ENCODE measurements at regions not wholly inside any gene's neighbourhood (a gene's known extent, or its start where the extent isn't known, plus 50 kb on each side); places are given as distances from the start of the nearest gene placed in this dataset.

DNA sequence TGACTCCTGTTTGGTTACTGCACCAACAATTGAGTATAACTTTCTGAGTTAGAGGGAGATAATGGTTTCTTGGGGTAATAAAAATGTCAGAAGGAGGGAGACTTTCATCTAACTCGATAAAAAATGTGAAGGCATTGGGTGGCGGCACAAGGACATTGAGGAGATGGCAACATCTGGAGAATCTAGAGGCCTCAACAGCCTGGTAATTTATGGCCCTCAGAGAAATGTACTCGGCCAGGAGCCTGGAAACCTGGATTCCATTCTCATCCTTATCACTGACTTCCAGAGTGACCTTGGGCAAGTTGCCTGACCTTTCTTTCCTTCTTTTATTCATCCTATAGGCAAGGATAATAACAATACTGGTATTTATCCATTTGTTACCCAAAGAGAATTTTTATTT lies 173.5 kb upstream of the MEX3C start:
- TF ChIP-seq, protein P1, sequence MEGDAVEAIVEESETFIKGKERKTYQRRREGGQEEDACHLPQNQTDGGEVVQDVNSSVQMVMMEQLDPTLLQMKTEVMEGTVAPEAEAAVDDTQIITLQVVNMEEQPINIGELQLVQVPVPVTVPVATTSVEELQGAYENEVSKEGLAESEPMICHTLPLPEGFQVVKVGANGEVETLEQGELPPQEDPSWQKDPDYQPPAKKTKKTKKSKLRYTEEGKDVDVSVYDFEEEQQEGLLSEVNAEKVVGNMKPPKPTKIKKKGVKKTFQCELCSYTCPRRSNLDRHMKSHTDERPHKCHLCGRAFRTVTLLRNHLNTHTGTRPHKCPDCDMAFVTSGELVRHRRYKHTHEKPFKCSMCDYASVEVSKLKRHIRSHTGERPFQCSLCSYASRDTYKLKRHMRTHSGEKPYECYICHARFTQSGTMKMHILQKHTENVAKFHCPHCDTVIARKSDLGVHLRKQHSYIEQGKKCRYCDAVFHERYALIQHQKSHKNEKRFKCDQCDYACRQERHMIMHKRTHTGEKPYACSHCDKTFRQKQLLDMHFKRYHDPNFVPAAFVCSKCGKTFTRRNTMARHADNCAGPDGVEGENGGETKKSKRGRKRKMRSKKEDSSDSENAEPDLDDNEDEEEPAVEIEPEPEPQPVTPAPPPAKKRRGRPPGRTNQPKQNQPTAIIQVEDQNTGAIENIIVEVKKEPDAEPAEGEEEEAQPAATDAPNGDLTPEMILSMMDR (IDR thresholded peaks at IDR 0.05; ENCODE audit: borderline replicate concordance, insufficient read depth, low read depth, low read length), result no peak
- no peak overlapping the region for H3K4me3 ChIP-seq (ENCODE audit: low read depth, low read length)

DNA sequence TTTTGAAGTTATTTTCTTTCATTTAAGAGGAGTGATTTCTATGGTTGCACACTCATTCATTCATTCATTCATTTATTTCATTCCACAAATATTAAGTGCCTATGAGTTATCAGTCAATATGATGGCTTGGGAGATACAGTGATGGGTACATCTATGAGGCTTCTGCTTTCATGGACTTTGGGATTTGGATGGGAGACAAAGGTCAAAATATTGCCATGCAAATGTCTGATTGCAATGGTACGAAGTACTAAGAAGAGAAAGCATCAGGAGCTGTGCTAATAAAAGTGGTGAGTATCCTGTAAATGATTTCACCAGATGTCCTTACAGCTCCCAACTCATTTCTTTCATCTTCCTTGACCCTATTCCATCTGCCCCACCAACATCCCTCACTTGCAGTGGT lies 174.4 kb upstream of the MEX3C start:
- H3K4me3 ChIP-seq (ENCODE audit: low read depth, low read length), result no peak overlapping the region
- TF ChIP-seq, protein P1 (IDR thresholded peaks at IDR 0.05; ENCODE audit: borderline replicate concordance, insufficient read depth, low read depth, low read length), result no peak

DNA sequence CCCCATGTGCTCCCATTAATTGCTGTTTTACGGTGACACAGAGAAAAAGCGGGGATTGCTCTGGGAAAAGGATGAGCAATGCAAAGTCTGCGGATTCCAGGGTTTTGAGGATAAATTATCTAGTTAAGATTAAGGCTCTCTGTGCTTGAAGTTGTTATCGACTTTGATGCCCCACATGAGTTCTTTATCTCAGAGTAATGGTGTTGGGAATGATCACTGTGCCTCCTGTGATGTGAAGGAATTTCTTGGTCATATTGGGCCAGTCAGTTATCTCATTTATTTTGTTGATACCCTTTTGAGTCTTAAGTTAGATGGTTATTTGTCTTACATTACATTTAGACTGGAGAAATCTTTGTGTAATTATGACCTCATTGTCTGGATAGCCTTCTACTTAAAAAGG lies 184.6 kb upstream of the MEX3C start:
- no peak overlapping the region for H3K4me3 ChIP-seq (ENCODE audit: low read depth, low read length)
- TF ChIP-seq, protein P1 (IDR thresholded peaks at IDR 0.05; ENCODE audit: borderline replicate concordance, insufficient read depth, low read depth, low read length), result no peak

DNA sequence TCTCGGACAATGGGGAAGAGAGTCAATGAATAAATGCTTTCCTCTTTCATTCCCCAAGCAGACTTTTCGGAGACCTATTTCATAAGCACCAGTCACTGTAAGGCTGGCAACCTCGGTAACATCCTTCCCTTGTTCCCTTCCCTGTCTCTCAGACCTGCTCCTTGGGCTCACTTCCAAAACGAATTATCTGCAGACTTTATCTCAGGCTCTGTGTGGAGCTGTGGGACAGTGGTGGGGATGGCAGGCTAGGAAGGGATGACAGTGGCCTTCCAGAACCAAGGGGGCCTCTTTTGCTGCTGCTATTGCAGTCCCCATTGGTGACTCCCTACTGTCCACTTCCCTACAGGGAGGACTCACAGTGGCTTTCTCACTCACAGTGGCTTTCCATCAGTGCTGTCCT lies 185.6 kb upstream of the MEX3C start:
- no peak overlapping the region for H3K4me3 ChIP-seq (ENCODE audit: low read depth, low read length)
- TF ChIP-seq, protein P1 (IDR thresholded peaks at IDR 0.05; ENCODE audit: borderline replicate concordance, insufficient read depth, low read depth, low read length), result no peak

DNA sequence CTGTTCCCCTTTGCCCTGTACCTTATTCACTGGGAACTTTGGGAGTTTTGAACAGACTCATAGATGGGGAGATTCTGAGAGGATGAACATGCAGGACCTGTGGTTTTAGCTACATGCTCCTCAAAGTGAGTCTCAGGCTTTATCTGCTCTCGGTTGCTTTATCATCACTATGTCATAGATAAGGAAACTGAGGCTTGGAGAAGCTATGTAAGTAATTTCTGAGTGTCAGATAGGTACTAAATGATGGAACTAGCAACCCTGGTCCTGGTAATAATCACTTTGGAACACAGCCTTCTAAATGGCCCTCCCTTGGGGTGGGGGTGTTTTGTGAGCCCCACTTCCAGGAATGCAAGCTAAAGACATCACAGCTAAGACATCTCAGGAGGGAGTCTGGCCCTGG lies 186.2 kb upstream of the MEX3C start:
- TF ChIP-seq, protein P1 (IDR thresholded peaks at IDR 0.05; ENCODE audit: borderline replicate concordance, insufficient read depth, low read depth, low read length), result no peak
- no peak overlapping the region for H3K4me3 ChIP-seq (ENCODE audit: low read depth, low read length)

DNA sequence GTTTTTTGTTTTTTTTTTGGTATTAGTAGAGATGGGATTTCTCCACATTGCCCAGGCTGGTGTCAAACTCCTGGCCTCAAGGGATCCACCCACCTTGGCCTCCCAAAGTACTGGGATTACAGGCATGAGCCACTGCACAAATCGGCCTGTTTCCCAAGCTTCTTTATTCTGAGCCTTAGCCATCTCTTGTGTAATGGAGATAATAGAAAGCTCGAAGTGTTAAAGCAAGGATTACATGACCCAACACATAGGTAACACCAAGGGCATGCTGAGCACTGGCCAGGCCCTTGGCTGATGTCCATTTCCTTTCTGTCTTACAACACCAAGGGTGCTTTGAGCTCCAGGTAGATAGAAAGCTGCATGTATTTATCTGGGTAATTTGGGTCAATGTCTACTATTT lies 187.8 kb upstream of the MEX3C start:
- H3K4me3 ChIP-seq (ENCODE audit: low read depth, low read length), result no peak overlapping the region
- TF ChIP-seq, protein P1 (IDR thresholded peaks at IDR 0.05; ENCODE audit: borderline replicate concordance, insufficient read depth, low read depth, low read length), result no peak

DNA sequence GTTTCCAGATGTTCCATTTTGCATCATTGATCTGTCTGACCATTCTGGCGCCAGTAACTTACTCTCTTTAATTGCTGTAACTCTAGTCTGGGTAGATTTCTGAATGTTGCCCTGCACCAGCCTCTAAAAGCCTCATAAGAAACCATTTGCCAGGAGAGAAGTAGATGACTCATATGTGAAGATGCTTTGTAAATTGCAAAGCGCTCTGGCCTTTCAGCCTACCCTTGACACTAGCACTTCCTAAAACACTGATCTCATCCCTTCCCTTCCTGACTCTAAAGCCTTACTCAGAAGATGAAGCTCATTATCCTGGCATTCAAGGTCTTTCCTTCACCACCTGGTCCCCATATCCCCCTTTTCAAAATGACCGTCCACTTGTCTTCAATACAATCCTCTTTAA lies 193.2 kb upstream of the MEX3C start:
- TF ChIP-seq, protein P1 (IDR thresholded peaks at IDR 0.05; ENCODE audit: borderline replicate concordance, insufficient read depth, low read depth, low read length), result no peak
- H3K4me3 ChIP-seq (ENCODE audit: low read depth, low read length), result no peak overlapping the region
